COLO668 (cell line): ENCODE measurements at regions not wholly inside any gene's neighbourhood (a gene's known extent, or its start where the extent isn't known, plus 50 kb on each side); places are given as distances from the start of the nearest gene placed in this dataset.
"Not testable (repeated sequence)": the region's sequence is repeated elsewhere in the genome, so short reads cannot be mapped to it uniquely, and the experiment has no call there.

Experiments
- DNase-seq: peaks from one replicate; lab custom pipeline; 2025; ENCODE audit not compliant: unreplicated experiment; lab: John Stamatoyannopoulos, UW

DNA sequence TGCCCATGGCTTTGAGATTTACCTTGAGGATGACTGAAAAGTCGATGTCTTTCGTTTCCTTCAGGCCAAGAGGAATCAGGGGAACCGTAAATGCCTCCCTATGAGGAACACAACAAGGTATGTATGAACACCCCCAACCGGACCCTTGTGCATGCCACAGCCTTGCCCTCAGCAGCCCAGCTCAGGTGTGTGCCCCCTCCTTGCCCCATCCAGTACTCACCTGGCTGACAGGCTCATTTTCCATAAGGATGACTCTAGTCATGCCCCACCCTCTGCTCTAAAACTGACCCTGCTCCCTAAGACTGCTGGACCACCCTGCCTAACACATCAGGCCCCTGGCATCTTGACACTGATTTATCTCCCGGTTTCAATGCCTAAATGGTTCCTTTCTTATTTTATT is 270.0 kb downstream of the GOLGA6L6 start:
- DNase-seq: no peak

DNA sequence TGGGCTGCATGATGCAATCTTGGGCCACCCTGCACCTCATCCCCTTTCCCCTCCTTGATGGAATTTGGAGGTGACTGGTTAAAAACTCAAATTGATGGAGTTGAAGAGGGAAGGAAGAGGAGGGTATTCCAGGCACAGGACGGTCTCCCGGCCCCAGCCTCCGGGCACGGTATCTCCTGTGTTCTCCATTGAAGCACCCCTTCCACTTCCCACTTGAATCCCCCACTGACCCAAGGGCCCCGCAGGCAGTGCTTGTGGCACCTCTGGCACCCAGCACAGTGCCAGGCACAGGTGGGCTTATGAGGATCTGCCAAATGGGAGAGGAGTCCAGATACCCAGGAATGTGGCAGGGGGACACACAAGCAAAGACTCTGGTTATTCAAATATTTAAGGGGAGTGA is 271.6 kb downstream of the GOLGA6L6 start:
- DNase-seq: not testable (repeated sequence)

DNA sequence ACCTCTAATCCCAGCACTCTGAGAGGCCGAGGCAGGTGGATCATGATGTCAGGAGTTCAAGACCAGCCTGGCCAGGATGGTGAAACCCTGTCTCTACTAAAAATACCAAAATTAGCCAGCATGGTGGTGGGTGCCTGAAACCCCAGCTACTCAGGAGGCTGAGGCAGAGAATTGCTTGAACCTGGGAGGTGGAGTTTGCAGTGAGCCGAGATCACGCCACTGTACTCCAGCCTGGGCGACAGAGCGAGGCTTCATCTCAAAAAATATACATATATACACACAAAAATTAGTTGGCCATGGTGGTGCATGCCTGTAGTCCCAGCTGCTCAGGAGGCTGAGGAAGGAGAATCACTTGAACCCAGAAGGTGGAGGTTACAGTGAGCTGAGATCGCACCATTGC is 273.6 kb downstream of the GOLGA6L6 start:
- not testable (repeated sequence) for DNase-seq

DNA sequence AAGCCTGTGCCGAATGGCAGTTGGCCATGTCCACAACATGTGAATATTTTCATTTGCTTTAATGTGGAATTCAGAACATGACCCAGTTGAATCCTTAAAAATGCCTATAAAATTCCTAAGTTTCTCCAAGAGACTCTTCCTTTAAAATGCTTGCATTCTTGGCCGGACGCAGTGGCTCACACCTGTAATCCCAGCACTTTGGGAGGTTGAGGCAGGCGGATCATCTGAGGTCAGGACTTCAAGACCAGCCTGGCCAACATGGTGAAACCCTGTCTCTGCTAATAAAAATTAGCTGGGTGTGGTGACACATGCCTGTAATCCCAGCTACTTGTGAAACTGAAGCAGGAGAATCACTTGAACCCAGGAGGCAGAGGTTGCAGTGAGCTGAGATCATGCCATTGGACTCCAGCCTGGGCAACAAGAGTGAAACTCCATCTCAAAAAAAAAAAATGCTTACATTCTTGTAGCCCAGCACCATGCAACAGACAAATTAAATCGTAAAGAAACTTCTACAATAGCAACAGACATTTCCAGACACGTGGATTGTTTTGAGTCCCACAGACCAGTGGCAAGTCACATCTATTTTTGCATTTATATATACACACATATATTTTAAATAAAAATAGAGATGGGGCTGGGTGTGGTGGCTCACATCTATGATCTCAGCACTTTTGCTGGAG is 274.4 kb downstream of the GOLGA6L6 start:
- DNase-seq: not testable (repeated sequence)

GRCh38 chr15:20265710-20266109 is 275.9 kb downstream of the GOLGA6L6 start:
- DNase-seq: not testable (repeated sequence)

DNA sequence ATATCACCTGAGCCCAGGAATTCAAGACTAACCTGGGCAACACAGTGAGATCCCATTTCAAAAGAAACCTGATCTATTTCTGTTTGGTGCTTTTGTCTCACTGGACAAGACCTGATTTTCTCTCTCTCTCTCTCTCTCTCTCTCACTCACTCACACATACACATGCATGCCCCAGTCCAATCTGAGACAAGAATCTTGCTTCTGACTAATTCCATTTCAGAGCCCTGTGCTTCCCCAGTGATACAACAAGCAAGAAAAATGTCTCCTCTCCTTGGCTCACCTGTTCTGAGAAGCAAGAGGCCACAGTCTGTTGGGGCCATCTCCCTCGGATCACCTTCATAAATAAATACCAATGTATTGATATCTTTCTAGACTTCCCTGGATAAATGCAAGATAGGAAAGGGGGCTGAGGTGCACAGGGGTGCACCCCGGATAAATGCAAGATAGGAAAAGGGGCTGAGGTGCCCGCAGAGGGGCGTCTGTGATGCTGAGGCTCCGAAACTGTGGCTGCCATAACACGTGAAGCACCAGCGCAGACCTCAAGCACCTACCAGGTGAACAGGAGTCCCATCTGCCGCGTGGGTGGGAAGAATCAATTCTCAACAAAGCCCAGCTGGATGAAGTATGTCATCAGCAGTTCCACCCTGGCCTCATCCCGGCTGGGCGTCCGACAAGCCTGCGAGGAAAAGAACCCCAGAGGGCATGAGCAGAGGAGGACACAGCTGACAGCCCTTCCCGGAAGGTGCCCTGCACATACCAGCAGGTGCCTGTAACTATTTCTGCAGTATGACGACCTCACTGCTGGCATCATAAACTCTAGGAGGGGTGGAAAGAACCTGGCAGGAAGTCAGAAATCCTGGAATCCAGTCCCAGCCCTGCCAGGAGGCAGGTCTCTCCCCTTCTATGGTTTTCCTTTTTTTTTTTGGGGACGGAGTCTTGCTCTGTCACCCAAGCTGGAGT is 280.0 kb downstream of the GOLGA6L6 start:
- not testable (repeated sequence) for DNase-seq

DNA sequence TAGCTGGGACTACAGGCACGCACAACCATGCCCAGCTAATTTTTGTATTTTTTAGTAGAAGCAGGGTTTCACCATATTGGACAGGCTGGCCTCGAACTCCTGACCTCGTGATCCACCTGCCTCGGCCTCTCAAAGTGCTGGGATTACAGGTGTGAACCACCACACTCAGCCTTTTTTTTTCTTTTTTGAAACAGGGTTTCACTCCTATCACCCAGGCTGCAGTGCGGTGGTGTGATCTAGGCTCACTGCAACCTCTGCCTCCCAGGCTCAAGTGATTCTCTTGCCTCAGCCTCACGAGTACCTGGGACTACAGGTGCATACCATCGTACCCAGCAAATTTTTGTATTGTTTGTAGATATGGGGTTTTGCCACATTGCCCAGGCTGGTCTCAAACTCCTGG is 280.9 kb downstream of the GOLGA6L6 start:
- not testable (repeated sequence) for DNase-seq

- DNase-seq: not testable (repeated sequence)
Measured at GRCh38 chr15:20259559-20260190, 281.9 kb downstream of the GOLGA6L6 start.

DNA sequence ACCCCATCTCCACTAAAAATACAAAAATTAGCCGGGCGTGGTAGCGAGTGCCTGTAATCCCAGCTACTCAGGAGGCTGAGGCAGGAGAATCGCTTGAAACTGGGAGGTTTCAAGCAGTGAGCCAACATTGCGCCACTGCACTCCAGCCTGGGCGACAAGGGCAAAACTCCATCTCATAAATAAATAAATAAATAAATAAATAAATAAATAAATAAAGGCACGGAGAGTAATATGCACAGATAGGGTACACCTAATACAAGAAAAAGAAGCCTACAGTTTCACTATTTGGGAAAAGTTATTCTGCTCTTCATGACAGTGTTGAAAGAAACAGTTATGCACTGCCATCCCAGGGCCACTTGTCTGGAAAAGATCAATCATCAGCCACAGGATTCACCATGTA is 285.2 kb downstream of the GOLGA6L6 start:
- not testable (repeated sequence) for DNase-seq

DNA sequence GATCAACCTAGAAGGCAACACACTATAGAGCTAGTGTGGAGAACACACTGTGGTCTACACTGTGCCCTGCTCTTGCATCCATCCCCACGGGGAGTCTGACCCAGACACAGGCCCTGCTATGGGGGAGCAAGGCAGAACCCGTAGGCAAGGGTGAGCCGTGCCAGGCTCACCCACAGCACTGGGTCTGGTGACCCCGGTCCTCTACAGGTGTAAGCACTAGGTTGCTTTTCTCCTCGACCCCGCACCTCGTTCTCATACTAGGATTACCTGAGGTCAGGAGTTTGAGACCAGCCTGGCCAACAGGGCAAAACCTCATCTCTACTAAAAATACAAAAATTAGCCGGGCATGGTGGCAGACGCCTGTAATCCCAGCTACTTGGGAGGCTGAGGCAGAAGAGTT is 286.0 kb downstream of the GOLGA6L6 start:
- DNase-seq: not testable (repeated sequence)

DNA sequence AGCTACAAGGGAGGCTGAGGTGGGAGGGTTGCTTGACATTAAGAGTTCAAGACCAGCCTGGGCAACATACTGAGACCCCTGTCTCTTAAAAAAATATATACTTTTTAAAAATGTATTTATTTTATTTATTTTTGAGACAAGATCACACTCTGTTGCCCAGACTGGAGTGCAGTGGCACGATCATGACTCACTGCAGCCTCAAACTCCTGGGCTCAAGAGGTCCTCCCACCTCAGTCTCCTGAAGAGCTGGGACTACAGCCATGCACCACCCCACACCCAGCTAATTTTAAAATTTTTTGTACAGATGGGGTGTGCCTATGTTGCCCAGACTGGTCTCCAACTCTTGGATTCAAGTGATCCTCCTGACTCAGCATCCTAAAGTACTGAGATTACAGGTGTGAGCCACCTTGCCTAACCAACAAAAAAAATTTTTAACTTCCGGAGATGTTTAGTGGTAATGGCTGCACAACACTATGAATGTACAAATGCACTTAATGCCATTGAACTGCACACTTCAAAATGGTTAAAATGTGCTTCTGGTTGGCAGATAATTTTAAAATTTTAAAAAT is 288.5 kb downstream of the GOLGA6L6 start:
- not testable (repeated sequence) for DNase-seq

GRCh38 chr15:20252040-20252439 is 289.6 kb downstream of the GOLGA6L6 start:
- DNase-seq: not testable (repeated sequence)

DNA sequence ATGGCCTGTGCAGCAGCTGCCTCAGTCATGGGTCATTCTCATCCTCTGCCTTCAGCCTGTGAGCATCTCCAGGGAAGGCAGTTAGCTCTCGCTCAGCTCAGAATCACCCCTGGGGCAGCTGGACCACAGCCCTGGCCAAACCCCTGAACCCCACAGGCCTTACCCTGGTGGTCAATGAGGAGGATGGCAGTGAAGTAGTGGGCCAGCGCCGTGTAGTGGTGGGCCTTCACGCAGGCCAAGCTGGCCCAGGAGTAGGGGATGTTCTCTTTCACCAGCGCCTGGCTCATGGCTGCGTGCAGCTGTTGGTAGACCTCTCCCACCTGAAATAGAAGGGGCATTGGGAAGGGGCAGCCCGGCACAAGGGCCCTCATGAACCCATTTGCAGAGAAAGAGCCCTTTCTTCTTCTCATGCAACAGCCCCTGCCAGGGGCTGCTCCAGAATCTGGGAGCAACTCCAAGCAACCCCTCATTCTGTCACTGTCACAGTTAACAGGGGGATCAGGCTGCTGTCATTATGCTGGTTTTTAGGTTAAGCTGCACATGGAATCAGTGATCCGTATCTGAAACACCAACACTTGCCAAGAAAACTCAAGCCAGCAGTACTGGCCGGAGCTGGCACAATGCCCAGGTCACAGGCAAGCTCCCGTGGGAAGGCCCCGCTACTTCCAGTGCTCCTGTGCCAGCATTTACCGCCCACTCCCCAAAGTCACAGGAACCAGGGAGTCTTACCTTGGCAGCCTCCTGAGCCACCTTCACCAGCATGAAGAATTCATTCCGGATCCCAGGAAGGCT is 290.2 kb downstream of the GOLGA6L6 start:
- DNase-seq: not testable (repeated sequence)

- DNase-seq: not testable (repeated sequence)
Measured at GRCh38 chr15:20250206-20250605, 291.4 kb downstream of the GOLGA6L6 start.

GRCh38 chr15:20249677-20249970 is 292.0 kb downstream of the GOLGA6L6 start:
- not testable (repeated sequence) for DNase-seq

DNA sequence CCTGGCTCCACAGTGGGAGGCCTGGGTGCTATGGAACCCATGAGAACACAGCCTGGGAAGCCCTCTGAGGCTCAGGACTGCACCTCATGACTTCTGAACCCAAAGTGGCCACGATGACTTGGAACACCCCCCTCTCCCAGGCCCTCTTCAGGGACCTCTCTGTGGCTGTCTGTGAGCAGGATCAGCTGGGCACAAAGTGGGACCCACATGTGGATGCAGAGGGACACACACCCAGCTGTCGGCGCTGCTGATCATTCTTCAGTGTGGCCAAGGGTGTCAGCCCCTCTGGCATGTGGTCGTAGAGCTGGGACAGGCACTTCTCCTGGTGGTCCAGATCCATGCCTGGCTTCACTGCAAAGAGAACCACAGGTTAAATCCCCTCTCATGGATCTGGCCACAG is 293.2 kb downstream of the GOLGA6L6 start:
- DNase-seq: not testable (repeated sequence)

DNA sequence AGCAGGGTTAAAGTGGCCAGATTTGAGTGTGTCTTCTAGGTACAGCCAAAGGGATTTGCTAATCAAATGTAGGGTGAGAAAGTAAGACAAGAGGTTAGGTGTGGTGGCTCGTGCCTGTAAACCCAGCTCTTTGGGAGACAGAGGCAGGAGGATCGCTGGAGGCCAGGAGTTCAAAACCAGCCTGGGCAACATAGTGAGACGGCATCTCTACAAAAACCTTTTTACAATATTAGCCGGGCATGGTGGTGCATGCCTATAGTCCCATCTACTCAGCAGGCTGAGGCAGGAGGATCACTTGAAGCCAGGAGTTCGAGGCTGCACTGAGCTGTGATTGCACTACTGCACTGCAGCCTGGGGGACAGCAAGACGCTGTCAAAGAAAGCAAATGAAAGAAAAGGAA is 294.5 kb downstream of the GOLGA6L6 start:
- DNase-seq: not testable (repeated sequence)

GRCh38 chr15:20246624-20247023 is 295.0 kb downstream of the GOLGA6L6 start:
- not testable (repeated sequence) for DNase-seq

- DNase-seq: not testable (repeated sequence)
Measured at GRCh38 chr15:20245856-20246255, 295.7 kb downstream of the GOLGA6L6 start.

GRCh38 chr15:20244792-20245191 is 296.8 kb downstream of the GOLGA6L6 start:
- DNase-seq: not testable (repeated sequence)
